H1 (cell line): ENCODE measurements at regions not wholly inside any gene's neighbourhood (a gene's known extent, or its start where the extent isn't known, plus 50 kb on each side); places are given as distances from the start of the nearest gene placed in this dataset.

Experiments
- CBX5 ChIP-seq: fragments of 300-800, 300-1000 bp; sonication (generic); IDR thresholded peaks from 2 replicates; pipeline ENCODE4 v1.7.1; 2016; ENCODE audit warnings: antibody characterized with exemption, low read length, low read depth
- SIRT6 ChIP-seq: IDR thresholded peaks from one replicate; pipeline ENCODE4 v1.7.1; 2012; ENCODE audit warnings: low read length, inconsistent platforms
- TAF7 ChIP-seq: optimal IDR thresholded peaks from 2 replicates; pipeline ENCODE3; 2011; ENCODE audit warnings: low read depth, mild to moderate bottlenecking, inconsistent platforms, low read length, moderate library complexity, borderline replicate concordance
- TF ChIP-seq, protein P1 (sequence below): fragments of 300-600 bp; sonication (generic); IDR thresholded peaks from 2 replicates; pipeline ENCODE4 v1.7.1; 2012; ENCODE audit warnings: low read length, moderate library complexity, mild to moderate bottlenecking, inconsistent platforms; ENCODE audit not compliant: insufficient replicate concordance
- TF ChIP-seq, protein P2 (sequence below), 3 experiments: IDR thresholded peaks; 1 replicate in 2 of 3; 2 replicates in 1 of 3; pipeline versions ENCODE4 v1.5.1 to v1.6.1; 2011; ENCODE audit warnings: low read length in 3 of 3, mild to moderate bottlenecking in 3 of 3, inconsistent platforms in 2 of 3, low read depth in 1 of 3, moderate library complexity in 1 of 3; ENCODE audit not compliant: insufficient read depth in 1 of 3; ENCODE audit errors: control extremely low read depth in 1 of 3
- TF ChIP-seq, protein P3 (sequence below): IDR thresholded peaks from 2 replicates; pipeline ENCODE4 v1.6.1; 2011; ENCODE audit warnings: low read length, improper control_type of control experiment

DNA sequence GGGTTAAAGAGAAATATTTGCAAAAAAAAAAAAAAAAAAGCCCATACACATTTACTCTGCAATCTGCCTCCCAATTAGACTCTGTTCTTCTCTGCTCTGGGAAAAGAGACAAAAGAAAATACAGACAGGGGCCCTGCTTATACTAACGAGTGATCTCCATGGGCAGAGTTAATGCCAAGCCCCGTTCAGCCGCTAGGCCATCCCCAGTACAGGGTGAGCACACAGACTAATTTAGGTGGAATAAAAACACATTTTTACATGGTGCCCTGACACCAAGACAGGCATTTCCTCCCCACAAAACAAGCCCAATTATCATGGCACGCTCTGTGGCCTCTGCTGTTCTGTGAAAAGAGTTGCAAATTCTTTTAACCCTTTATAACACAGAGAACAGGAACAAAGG, 356.3 kb upstream of the C16orf82 start (continued):
- TF ChIP-seq, protein P1, sequence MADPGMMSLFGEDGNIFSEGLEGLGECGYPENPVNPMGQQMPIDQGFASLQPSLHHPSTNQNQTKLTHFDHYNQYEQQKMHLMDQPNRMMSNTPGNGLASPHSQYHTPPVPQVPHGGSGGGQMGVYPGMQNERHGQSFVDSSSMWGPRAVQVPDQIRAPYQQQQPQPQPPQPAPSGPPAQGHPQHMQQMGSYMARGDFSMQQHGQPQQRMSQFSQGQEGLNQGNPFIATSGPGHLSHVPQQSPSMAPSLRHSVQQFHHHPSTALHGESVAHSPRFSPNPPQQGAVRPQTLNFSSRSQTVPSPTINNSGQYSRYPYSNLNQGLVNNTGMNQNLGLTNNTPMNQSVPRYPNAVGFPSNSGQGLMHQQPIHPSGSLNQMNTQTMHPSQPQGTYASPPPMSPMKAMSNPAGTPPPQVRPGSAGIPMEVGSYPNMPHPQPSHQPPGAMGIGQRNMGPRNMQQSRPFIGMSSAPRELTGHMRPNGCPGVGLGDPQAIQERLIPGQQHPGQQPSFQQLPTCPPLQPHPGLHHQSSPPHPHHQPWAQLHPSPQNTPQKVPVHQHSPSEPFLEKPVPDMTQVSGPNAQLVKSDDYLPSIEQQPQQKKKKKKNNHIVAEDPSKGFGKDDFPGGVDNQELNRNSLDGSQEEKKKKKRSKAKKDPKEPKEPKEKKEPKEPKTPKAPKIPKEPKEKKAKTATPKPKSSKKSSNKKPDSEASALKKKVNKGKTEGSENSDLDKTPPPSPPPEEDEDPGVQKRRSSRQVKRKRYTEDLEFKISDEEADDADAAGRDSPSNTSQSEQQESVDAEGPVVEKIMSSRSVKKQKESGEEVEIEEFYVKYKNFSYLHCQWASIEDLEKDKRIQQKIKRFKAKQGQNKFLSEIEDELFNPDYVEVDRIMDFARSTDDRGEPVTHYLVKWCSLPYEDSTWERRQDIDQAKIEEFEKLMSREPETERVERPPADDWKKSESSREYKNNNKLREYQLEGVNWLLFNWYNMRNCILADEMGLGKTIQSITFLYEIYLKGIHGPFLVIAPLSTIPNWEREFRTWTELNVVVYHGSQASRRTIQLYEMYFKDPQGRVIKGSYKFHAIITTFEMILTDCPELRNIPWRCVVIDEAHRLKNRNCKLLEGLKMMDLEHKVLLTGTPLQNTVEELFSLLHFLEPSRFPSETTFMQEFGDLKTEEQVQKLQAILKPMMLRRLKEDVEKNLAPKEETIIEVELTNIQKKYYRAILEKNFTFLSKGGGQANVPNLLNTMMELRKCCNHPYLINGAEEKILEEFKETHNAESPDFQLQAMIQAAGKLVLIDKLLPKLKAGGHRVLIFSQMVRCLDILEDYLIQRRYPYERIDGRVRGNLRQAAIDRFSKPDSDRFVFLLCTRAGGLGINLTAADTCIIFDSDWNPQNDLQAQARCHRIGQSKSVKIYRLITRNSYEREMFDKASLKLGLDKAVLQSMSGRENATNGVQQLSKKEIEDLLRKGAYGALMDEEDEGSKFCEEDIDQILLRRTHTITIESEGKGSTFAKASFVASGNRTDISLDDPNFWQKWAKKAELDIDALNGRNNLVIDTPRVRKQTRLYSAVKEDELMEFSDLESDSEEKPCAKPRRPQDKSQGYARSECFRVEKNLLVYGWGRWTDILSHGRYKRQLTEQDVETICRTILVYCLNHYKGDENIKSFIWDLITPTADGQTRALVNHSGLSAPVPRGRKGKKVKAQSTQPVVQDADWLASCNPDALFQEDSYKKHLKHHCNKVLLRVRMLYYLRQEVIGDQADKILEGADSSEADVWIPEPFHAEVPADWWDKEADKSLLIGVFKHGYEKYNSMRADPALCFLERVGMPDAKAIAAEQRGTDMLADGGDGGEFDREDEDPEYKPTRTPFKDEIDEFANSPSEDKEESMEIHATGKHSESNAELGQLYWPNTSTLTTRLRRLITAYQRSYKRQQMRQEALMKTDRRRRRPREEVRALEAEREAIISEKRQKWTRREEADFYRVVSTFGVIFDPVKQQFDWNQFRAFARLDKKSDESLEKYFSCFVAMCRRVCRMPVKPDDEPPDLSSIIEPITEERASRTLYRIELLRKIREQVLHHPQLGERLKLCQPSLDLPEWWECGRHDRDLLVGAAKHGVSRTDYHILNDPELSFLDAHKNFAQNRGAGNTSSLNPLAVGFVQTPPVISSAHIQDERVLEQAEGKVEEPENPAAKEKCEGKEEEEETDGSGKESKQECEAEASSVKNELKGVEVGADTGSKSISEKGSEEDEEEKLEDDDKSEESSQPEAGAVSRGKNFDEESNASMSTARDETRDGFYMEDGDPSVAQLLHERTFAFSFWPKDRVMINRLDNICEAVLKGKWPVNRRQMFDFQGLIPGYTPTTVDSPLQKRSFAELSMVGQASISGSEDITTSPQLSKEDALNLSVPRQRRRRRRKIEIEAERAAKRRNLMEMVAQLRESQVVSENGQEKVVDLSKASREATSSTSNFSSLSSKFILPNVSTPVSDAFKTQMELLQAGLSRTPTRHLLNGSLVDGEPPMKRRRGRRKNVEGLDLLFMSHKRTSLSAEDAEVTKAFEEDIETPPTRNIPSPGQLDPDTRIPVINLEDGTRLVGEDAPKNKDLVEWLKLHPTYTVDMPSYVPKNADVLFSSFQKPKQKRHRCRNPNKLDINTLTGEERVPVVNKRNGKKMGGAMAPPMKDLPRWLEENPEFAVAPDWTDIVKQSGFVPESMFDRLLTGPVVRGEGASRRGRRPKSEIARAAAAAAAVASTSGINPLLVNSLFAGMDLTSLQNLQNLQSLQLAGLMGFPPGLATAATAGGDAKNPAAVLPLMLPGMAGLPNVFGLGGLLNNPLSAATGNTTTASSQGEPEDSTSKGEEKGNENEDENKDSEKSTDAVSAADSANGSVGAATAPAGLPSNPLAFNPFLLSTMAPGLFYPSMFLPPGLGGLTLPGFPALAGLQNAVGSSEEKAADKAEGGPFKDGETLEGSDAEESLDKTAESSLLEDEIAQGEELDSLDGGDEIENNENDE: no peak
- TF ChIP-seq TAF7 (no peak), SIRT6 (no peak), CBX5 (no peak)
- TF ChIP-seq, protein P2, sequence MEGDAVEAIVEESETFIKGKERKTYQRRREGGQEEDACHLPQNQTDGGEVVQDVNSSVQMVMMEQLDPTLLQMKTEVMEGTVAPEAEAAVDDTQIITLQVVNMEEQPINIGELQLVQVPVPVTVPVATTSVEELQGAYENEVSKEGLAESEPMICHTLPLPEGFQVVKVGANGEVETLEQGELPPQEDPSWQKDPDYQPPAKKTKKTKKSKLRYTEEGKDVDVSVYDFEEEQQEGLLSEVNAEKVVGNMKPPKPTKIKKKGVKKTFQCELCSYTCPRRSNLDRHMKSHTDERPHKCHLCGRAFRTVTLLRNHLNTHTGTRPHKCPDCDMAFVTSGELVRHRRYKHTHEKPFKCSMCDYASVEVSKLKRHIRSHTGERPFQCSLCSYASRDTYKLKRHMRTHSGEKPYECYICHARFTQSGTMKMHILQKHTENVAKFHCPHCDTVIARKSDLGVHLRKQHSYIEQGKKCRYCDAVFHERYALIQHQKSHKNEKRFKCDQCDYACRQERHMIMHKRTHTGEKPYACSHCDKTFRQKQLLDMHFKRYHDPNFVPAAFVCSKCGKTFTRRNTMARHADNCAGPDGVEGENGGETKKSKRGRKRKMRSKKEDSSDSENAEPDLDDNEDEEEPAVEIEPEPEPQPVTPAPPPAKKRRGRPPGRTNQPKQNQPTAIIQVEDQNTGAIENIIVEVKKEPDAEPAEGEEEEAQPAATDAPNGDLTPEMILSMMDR (IDR thresholded peaks at IDR 0.05; ENCODE audit: control extremely low read depth in 1 of 3, insufficient read depth in 1 of 3, low read depth in 1 of 3, low read length in 3 of 3): no peak
- TF ChIP-seq, protein P3, sequence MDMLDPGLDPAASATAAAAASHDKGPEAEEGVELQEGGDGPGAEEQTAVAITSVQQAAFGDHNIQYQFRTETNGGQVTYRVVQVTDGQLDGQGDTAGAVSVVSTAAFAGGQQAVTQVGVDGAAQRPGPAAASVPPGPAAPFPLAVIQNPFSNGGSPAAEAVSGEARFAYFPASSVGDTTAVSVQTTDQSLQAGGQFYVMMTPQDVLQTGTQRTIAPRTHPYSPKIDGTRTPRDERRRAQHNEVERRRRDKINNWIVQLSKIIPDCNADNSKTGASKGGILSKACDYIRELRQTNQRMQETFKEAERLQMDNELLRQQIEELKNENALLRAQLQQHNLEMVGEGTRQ: no peak
